ENCODE measurements at regions not wholly inside any gene's neighbourhood (a gene's known extent, or its start where the extent isn't known, plus 50 kb on each side); places are given as distances from the start of the nearest gene placed in this dataset.

DNA sequence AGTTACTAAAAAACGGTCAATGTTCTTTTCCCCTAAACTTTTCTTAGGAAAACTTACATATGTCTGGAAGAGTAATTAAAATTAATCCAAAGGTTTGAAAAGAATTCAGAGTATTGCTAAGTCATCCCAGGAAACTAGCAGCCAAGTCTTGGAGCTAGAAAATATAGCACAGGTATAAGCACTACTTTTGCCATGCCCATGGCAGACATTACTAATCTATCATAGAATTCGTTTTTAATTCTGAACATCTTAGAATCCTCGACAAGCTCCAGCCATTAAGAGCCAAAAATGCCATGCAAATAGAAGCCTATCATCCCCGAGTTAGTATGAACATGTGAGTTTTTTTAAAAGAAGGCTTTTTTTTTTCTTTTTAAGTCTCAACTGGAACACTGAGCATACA lies 395.0 kb downstream of the ZEB2 start:
- TF ChIP-seq, protein P1, sequence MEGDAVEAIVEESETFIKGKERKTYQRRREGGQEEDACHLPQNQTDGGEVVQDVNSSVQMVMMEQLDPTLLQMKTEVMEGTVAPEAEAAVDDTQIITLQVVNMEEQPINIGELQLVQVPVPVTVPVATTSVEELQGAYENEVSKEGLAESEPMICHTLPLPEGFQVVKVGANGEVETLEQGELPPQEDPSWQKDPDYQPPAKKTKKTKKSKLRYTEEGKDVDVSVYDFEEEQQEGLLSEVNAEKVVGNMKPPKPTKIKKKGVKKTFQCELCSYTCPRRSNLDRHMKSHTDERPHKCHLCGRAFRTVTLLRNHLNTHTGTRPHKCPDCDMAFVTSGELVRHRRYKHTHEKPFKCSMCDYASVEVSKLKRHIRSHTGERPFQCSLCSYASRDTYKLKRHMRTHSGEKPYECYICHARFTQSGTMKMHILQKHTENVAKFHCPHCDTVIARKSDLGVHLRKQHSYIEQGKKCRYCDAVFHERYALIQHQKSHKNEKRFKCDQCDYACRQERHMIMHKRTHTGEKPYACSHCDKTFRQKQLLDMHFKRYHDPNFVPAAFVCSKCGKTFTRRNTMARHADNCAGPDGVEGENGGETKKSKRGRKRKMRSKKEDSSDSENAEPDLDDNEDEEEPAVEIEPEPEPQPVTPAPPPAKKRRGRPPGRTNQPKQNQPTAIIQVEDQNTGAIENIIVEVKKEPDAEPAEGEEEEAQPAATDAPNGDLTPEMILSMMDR (IDR thresholded peaks at IDR 0.05): no peak
- TF ChIP-seq POLR2A (IDR thresholded peaks at IDR 0.05): no peak

Data from Peyer's patch (tissue), 4 donors.